Liver (tissue), 8 donors: ENCODE measurements at regions not wholly inside any gene's neighbourhood (a gene's known extent, or its start where the extent isn't known, plus 50 kb on each side); places are given as distances from the start of the nearest gene placed in this dataset.

Experiments used
- DNase-seq: peaks from one replicate; pipeline ENCODE4 v3.0.0-alpha.2; 2017; ENCODE audit warnings: low spot score
- H3K27ac ChIP-seq, 2 donors: one replicate each; pipeline ENCODE4 v1.7.0; 2013; ENCODE audit warnings: inconsistent platforms in 2 of 2, low read length in 2 of 2, control low read depth in 1 of 2, low read depth in 1 of 2, mild to moderate bottlenecking in 1 of 2
- H3K27me3 ChIP-seq, 4 donors: one replicate each; pipeline versions ENCODE4 v1.6.1 to v1.7.0; 2013; ENCODE audit warnings: low read length in 3 of 4, inconsistent platforms in 1 of 4, mild to moderate bottlenecking in 1 of 4, moderate library complexity in 1 of 4; ENCODE audit not compliant: control insufficient read depth in 4 of 4, insufficient read depth in 4 of 4
- H3K36me3 ChIP-seq, 4 donors: one replicate each; pipeline versions ENCODE4 v1.6.1 to v1.7.0; 2013; ENCODE audit warnings: low read length in 3 of 4, mild to moderate bottlenecking in 3 of 4, low read depth in 1 of 4, moderate library complexity in 1 of 4; ENCODE audit not compliant: control insufficient read depth in 4 of 4, insufficient read depth in 3 of 4
- H3K4me1 ChIP-seq, 4 donors: one replicate each; pipeline versions ENCODE4 v1.6.1 to v1.7.0; 2013; ENCODE audit warnings: low read length in 3 of 4, mild to moderate bottlenecking in 3 of 4, moderate library complexity in 1 of 4; ENCODE audit not compliant: control insufficient read depth in 4 of 4, insufficient read depth in 4 of 4
- H3K4me3 ChIP-seq, 3 donors: one replicate each; pipeline versions ENCODE4 v1.6.1 to v1.7.0; 2013; ENCODE audit warnings: low read length in 3 of 3, control low read depth in 1 of 3, low read depth in 1 of 3, mild to moderate bottlenecking in 1 of 3
- H3K9ac ChIP-seq, 2 donors: one replicate each; pipeline ENCODE4 v1.7.0; 2013; ENCODE audit warnings: low read length in 2 of 2, mild to moderate bottlenecking in 2 of 2, moderate library complexity in 2 of 2, control low read depth in 1 of 2, low read depth in 1 of 2
- H3K9me3 ChIP-seq, 4 donors: one replicate each; pipeline versions ENCODE4 v1.6.1 to v1.7.0; 2013; ENCODE audit warnings: low read length in 3 of 4; ENCODE audit not compliant: control insufficient read depth in 4 of 4
- EGR1 ChIP-seq, 2 donors: IDR thresholded peaks; 2 replicates each; pipeline ENCODE4 v1.6.1; 2016 to 2018; ENCODE audit warnings: antibody characterized with exemption in 2 of 2, low read depth in 2 of 2
- FOXA1 ChIP-seq: IDR thresholded peaks from 2 replicates; pipeline ENCODE4 v1.6.1; 2016; ENCODE audit warnings: antibody characterized with exemption
- FOXA2 ChIP-seq: IDR thresholded peaks from 2 replicates; pipeline ENCODE4 v1.6.1; 2016; ENCODE audit warnings: antibody characterized with exemption
- GABPA ChIP-seq, 2 donors: IDR thresholded peaks in 1 of 2; conservative IDR thresholded peaks in 1 of 2; 2 replicates each; pipeline ENCODE4 v1.6.1; 2016; ENCODE audit warnings: antibody characterized with exemption in 2 of 2, mild to moderate bottlenecking in 1 of 2, moderate library complexity in 1 of 2
- HNF4A ChIP-seq, 2 donors: conservative IDR thresholded peaks; 2 replicates each; pipeline ENCODE4 v1.6.1; 2016; ENCODE audit warnings: antibody characterized with exemption in 2 of 2, mild to moderate bottlenecking in 2 of 2
- HNF4G ChIP-seq: IDR thresholded peaks from 2 replicates; pipeline ENCODE4 v1.6.1; 2016; ENCODE audit warnings: antibody characterized with exemption
- JUND ChIP-seq, 2 donors: IDR thresholded peaks; 2 replicates each; pipeline ENCODE4 v1.6.1; 2016; ENCODE audit warnings: antibody characterized with exemption in 2 of 2
- NR2F2 ChIP-seq: IDR thresholded peaks from 2 replicates; pipeline ENCODE4 v1.6.1; 2016; ENCODE audit warnings: antibody characterized with exemption
- RAD21 ChIP-seq, 2 donors: IDR thresholded peaks; 2 replicates each; pipeline ENCODE4 v1.6.1; 2016; ENCODE audit warnings: antibody characterized with exemption in 2 of 2, mild to moderate bottlenecking in 2 of 2
- RXRA ChIP-seq, 2 donors: IDR thresholded peaks; 2 replicates each; pipeline ENCODE4 v1.6.1; 2017 to 2018; ENCODE audit warnings: antibody characterized with exemption in 2 of 2, mild to moderate bottlenecking in 1 of 2
- SP1 ChIP-seq: IDR thresholded peaks from 2 replicates; pipeline ENCODE4 v1.6.1; 2018; ENCODE audit warnings: antibody characterized with exemption, mild to moderate bottlenecking
- TAF1 ChIP-seq: conservative IDR thresholded peaks from 2 replicates; pipeline ENCODE4 v1.6.1; 2016; ENCODE audit warnings: antibody characterized with exemption, mild to moderate bottlenecking
- YY1 ChIP-seq: IDR thresholded peaks from 2 replicates; pipeline ENCODE4 v1.6.1; 2016; ENCODE audit warnings: antibody characterized with exemption, mild to moderate bottlenecking
- WGBS: extraction: QIAGEN DNeasy Blood & Tissue Kit; methylation state at CpG from one replicate; pipeline ENCODE4 v1.1.7; 2013; 5-methylcytosine and 5-hydroxymethylcytosine counted together
- TF ChIP-seq, protein P1 (sequence below): IDR thresholded peaks from 2 replicates; pipeline ENCODE4 v1.6.1; 2016; ENCODE audit warnings: antibody characterized with exemption, mild to moderate bottlenecking
- TF ChIP-seq, protein P2 (sequence below): IDR thresholded peaks from 2 replicates; pipeline ENCODE4 v1.6.1; 2016; ENCODE audit warnings: antibody characterized with exemption
- TF ChIP-seq, protein P3 (sequence below): IDR thresholded peaks from 2 replicates; pipeline ENCODE4 v1.6.1; 2016; ENCODE audit warnings: antibody characterized with exemption
- TF ChIP-seq, protein P4 (sequence below): fragments of 150-350 bp; IDR thresholded peaks from 2 replicates; pipeline ENCODE4 v1.5.1; 2017; ENCODE audit warnings: improper control_type of control experiment, low read depth, low read length; ENCODE audit not compliant: missing input control
- TF ChIP-seq, protein P5 (sequence below): IDR thresholded peaks from 2 replicates; pipeline ENCODE4 v1.6.1; 2016; ENCODE audit warnings: antibody characterized with exemption
- donor health status: healthy.
- donor health status: healthy.
- donor health status: healthy.
- donor health status: healthy.
- donor health status: healthy.

DNA sequence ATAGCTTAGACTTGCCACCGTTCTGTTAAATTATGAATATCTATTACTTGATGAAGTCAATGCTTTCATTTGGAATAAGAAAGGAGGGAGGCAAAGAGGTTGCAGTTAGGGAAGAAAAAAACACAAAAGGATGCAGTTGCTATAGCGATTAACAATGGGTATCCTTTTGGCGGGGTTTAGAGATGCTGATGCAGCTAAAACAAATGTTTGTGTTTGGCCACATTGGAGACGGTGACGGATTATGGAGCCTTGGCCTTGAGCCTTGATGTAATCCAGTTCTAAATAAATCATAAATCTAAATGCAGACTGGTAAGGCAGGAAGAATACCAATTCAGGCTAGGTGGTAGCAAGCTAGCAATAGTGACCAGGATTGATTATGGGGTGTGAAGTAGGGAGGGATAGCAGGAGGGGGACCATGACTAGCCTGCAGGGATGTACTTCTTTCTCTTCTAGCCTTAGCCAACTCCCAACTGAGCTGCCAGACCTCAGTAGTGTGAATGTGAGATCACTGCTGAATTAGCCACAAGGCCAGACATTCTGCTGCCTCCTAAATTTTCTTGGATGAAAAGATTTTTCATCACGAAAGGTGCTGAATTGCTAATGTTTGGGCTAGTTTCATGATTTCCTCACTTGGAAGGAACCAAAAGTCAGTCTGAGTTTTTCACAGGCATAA lies 160.3 kb downstream of the TLR4 start:
- no peak for DNase-seq
- Histone ChIP-seq H3K27me3 (no peaks in the 10 kb centered on the region), H3K4me1 (no peaks in the 10 kb centered on the region), H3K9ac (no peak overlapping the region), H3K9me3 (no peaks in the 10 kb centered on the region), H3K36me3 (no peaks in the 10 kb centered on the region), H3K4me3 (no peak overlapping the region), H3K27ac (no peak overlapping the region)
- TF ChIP-seq, protein P1, sequence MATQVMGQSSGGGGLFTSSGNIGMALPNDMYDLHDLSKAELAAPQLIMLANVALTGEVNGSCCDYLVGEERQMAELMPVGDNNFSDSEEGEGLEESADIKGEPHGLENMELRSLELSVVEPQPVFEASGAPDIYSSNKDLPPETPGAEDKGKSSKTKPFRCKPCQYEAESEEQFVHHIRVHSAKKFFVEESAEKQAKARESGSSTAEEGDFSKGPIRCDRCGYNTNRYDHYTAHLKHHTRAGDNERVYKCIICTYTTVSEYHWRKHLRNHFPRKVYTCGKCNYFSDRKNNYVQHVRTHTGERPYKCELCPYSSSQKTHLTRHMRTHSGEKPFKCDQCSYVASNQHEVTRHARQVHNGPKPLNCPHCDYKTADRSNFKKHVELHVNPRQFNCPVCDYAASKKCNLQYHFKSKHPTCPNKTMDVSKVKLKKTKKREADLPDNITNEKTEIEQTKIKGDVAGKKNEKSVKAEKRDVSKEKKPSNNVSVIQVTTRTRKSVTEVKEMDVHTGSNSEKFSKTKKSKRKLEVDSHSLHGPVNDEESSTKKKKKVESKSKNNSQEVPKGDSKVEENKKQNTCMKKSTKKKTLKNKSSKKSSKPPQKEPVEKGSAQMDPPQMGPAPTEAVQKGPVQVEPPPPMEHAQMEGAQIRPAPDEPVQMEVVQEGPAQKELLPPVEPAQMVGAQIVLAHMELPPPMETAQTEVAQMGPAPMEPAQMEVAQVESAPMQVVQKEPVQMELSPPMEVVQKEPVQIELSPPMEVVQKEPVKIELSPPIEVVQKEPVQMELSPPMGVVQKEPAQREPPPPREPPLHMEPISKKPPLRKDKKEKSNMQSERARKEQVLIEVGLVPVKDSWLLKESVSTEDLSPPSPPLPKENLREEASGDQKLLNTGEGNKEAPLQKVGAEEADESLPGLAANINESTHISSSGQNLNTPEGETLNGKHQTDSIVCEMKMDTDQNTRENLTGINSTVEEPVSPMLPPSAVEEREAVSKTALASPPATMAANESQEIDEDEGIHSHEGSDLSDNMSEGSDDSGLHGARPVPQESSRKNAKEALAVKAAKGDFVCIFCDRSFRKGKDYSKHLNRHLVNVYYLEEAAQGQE, result no peak
- TF ChIP-seq FOXA1, result no peak
- TF ChIP-seq RXRA (IDR thresholded peaks at IDR 0.05), result no peak
- TF ChIP-seq TAF1, result no peak
- TF ChIP-seq SP1, result no peak
- TF ChIP-seq, protein P2, sequence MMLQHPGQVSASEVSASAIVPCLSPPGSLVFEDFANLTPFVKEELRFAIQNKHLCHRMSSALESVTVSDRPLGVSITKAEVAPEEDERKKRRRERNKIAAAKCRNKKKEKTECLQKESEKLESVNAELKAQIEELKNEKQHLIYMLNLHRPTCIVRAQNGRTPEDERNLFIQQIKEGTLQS, result no peak
- TF ChIP-seq, protein P3, sequence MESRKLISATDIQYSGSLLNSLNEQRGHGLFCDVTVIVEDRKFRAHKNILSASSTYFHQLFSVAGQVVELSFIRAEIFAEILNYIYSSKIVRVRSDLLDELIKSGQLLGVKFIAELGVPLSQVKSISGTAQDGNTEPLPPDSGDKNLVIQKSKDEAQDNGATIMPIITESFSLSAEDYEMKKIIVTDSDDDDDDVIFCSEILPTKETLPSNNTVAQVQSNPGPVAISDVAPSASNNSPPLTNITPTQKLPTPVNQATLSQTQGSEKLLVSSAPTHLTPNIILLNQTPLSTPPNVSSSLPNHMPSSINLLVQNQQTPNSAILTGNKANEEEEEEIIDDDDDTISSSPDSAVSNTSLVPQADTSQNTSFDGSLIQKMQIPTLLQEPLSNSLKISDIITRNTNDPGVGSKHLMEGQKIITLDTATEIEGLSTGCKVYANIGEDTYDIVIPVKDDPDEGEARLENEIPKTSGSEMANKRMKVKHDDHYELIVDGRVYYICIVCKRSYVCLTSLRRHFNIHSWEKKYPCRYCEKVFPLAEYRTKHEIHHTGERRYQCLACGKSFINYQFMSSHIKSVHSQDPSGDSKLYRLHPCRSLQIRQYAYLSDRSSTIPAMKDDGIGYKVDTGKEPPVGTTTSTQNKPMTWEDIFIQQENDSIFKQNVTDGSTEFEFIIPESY, result no peak
- TF ChIP-seq HNF4G, result no peak
- no peak for TF ChIP-seq EGR1 (IDR thresholded peaks at IDR 0.05; ENCODE audit: low read depth in 2 of 2)
- no peak for TF ChIP-seq RAD21 (IDR thresholded peaks at IDR 0.05)
- no peak for TF ChIP-seq FOXA2
- no peak for TF ChIP-seq NR2F2
- TF ChIP-seq HNF4A (conservative IDR thresholded peaks at IDR 0.05), result no peak
- no peak for TF ChIP-seq YY1
- TF ChIP-seq, protein P4, sequence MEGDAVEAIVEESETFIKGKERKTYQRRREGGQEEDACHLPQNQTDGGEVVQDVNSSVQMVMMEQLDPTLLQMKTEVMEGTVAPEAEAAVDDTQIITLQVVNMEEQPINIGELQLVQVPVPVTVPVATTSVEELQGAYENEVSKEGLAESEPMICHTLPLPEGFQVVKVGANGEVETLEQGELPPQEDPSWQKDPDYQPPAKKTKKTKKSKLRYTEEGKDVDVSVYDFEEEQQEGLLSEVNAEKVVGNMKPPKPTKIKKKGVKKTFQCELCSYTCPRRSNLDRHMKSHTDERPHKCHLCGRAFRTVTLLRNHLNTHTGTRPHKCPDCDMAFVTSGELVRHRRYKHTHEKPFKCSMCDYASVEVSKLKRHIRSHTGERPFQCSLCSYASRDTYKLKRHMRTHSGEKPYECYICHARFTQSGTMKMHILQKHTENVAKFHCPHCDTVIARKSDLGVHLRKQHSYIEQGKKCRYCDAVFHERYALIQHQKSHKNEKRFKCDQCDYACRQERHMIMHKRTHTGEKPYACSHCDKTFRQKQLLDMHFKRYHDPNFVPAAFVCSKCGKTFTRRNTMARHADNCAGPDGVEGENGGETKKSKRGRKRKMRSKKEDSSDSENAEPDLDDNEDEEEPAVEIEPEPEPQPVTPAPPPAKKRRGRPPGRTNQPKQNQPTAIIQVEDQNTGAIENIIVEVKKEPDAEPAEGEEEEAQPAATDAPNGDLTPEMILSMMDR, result no peak
- TF ChIP-seq, protein P5, sequence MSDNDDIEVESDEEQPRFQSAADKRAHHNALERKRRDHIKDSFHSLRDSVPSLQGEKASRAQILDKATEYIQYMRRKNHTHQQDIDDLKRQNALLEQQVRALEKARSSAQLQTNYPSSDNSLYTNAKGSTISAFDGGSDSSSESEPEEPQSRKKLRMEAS, result no peak
- no peak for TF ChIP-seq GABPA (IDR thresholded peaks at IDR 0.05 in 1 of 2, conservative IDR thresholded peaks at IDR 0.05 in 1 of 2)
- no peak for TF ChIP-seq JUND (IDR thresholded peaks at IDR 0.05)
- WGBS, result 69% methylated on average over 6 of the region's 6 CpGs
